22Rv1 (cell line): ENCODE measurements at regions not wholly inside any gene's neighbourhood (a gene's known extent, or its start where the extent isn't known, plus 50 kb on each side); places are given as distances from the start of the nearest gene placed in this dataset.

Experiments
- ZFX ChIP-seq: fragments of 450-650 bp; IDR thresholded peaks from 2 replicates; pipeline ENCODE4 v1.6.1; 2017; ENCODE audit warnings: antibody characterized with exemption, borderline replicate concordance
- TF ChIP-seq, protein P1 (sequence below): fragments of 450-650 bp; IDR thresholded peaks from 2 replicates; pipeline ENCODE4 v1.5.1; 2017; ENCODE audit warnings: mild to moderate bottlenecking

- TF ChIP-seq, protein P1, sequence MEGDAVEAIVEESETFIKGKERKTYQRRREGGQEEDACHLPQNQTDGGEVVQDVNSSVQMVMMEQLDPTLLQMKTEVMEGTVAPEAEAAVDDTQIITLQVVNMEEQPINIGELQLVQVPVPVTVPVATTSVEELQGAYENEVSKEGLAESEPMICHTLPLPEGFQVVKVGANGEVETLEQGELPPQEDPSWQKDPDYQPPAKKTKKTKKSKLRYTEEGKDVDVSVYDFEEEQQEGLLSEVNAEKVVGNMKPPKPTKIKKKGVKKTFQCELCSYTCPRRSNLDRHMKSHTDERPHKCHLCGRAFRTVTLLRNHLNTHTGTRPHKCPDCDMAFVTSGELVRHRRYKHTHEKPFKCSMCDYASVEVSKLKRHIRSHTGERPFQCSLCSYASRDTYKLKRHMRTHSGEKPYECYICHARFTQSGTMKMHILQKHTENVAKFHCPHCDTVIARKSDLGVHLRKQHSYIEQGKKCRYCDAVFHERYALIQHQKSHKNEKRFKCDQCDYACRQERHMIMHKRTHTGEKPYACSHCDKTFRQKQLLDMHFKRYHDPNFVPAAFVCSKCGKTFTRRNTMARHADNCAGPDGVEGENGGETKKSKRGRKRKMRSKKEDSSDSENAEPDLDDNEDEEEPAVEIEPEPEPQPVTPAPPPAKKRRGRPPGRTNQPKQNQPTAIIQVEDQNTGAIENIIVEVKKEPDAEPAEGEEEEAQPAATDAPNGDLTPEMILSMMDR, result no peak
- no peak for TF ChIP-seq ZFX
These were observed 194.1 kb downstream of the NUFIP1 start for GRCh38 chr13:44795176-44795575.
